SK-N-MC (cell line): ENCODE measurements at regions not wholly inside any gene's neighbourhood (a gene's known extent, or its start where the extent isn't known, plus 50 kb on each side); places are given as distances from the start of the nearest gene placed in this dataset.
"Not testable (repeated sequence)": the region's sequence is repeated elsewhere in the genome, so short reads cannot be mapped to it uniquely, and the experiment has no call there.

Experiments
- DNase-seq: peaks from one replicate; pipeline ENCODE4 v3.0.0-alpha.2; 2011; ENCODE audit warnings: low read depth, low spot score
- H3K27ac ChIP-seq: fragments of 200-600 bp; sonication (generic); 2 replicates; pipeline ENCODE4 v1.5.1; 2016; ENCODE audit warnings: mixed run types
- H3K36me3 ChIP-seq: fragments of 200-600 bp; sonication (generic); 2 replicates; pipeline ENCODE4 v1.6.1; 2017; ENCODE audit warnings: antibody characterized with exemption, low read length, mixed read lengths; ENCODE audit not compliant: insufficient read depth
- H3K4me3 ChIP-seq: fragments of 200-600 bp; sonication (generic); 2 replicates; pipeline ENCODE4 v1.5.1; 2016
- H3K9ac ChIP-seq: fragments of 200-600 bp; sonication (generic); 2 replicates; pipeline ENCODE4 v1.8.0; 2017; ENCODE audit warnings: mixed run types, mixed read lengths; ENCODE audit not compliant: insufficient read length
- H3K9me3 ChIP-seq: fragments of 200-600 bp; sonication (generic); 2 replicates; pipeline ENCODE4 v1.6.1; 2017; ENCODE audit warnings: low read depth, mild to moderate bottlenecking, antibody characterized with exemption, low read length, moderate library complexity, mixed read lengths
- EZH2 ChIP-seq: fragments of 200-600 bp; sonication (generic); IDR thresholded peaks from one replicate; pipeline ENCODE4 v1.6.1; 2017; ENCODE audit warnings: antibody characterized with exemption
- FOXP2 ChIP-seq: optimal IDR thresholded peaks from 2 replicates; pipeline ENCODE3; 2011; ENCODE audit warnings: mild to moderate bottlenecking, moderate library complexity; ENCODE audit not compliant: insufficient read depth; ENCODE audit errors: extremely low read length, control extremely low read depth
- POLR2AphosphoS5 ChIP-seq: IDR thresholded peaks from 2 replicates; pipeline ENCODE4 v1.6.1; 2012; ENCODE audit warnings: mild to moderate bottlenecking, low read depth, low read length, borderline replicate concordance

GRCh38 chrX:458631-459061, 71.9 kb upstream of the PPP2R3B start:
- DNase-seq, result no peak
- no peaks in the 10 kb centered on the region for H3K36me3 ChIP-seq
- H3K27ac ChIP-seq, result no peak overlapping the region
- H3K9me3 ChIP-seq, result no peaks in the 10 kb centered on the region
- TF ChIP-seq FOXP2, result no peak
- TF ChIP-seq POLR2AphosphoS5, result no peak
- no peak overlapping the region for H3K4me3 ChIP-seq
- H3K9ac ChIP-seq, result no peak overlapping the region

DNA sequence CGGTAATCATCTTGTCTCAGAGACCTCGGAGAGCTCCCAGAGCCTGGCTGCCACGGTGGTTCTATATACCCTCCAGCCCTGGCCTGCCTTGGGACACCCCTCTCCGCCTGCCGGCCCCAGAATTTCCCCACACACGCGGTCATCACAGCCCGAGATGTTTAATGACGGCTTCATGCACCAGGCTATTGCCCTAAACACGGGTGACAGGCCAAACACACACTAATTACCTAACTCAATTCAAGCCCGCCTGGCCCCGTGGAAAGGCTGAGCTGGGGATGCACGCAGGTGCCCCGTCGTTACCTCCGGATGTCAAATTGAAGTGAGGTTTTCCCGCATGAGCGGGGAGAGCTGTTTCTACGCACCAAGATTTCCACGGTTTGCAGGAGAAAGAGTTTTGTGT, 72.9 kb upstream of the PPP2R3B start:
- no peaks in the 10 kb centered on the region for H3K36me3 ChIP-seq
- H3K27ac ChIP-seq, result no peak overlapping the region
- H3K9ac ChIP-seq, result no peak overlapping the region
- H3K9me3 ChIP-seq, result no peaks in the 10 kb centered on the region
- H3K4me3 ChIP-seq, result no peak overlapping the region
- DNase-seq, result no peak
- TF ChIP-seq FOXP2 (no peak), POLR2AphosphoS5 (no peak), EZH2 (no peak)

- Histone ChIP-seq H3K36me3 (no peaks in the 10 kb centered on the region), H3K9ac (no peak overlapping the region), H3K4me3 (no peak overlapping the region), H3K9me3 (no peaks in the 10 kb centered on the region), H3K27ac (no peak overlapping the region)
- no peak for DNase-seq
- TF ChIP-seq POLR2AphosphoS5 (no peak), EZH2 (no peak), FOXP2 (no peak)
Observed at GRCh38 chrX:460116-460515, 73.4 kb upstream of the PPP2R3B start.

GRCh38 chrX:460823-461640, 74.3 kb upstream of the PPP2R3B start:
- DNase-seq, result no peak
- no peak overlapping the region for H3K27ac ChIP-seq
- no peak for TF ChIP-seq EZH2
- TF ChIP-seq POLR2AphosphoS5, result no peak
- no peak for TF ChIP-seq FOXP2
- H3K9me3 ChIP-seq, result no peaks in the 10 kb centered on the region
- no peak overlapping the region for H3K9ac ChIP-seq
- no peaks in the 10 kb centered on the region for H3K36me3 ChIP-seq
- H3K4me3 ChIP-seq, result no peak overlapping the region

DNA sequence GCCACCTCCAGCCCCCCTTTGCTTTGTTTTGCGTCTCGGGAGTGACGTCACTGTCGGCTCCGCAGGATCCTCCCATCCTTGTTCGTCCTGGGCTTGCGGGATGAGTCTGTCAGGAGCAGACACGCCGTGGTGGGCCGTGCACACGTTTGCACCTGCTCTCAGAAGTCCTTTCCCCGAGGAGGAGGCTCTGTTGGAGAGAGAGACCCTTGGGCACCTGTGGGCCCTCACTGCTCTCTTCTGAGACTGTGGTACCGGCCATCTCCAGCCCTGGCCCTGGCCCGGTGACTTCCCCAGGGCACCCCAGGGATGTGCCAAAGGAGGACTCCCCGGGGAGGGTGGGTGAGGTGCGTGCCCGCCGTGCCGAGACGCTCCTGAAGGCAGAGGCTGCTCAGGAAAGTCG, 76.1 kb upstream of the PPP2R3B start:
- no peaks in the 10 kb centered on the region for H3K36me3 ChIP-seq
- H3K9ac ChIP-seq, result no peak overlapping the region
- no peak overlapping the region for H3K27ac ChIP-seq
- H3K9me3 ChIP-seq, result no peaks in the 10 kb centered on the region
- no peak for TF ChIP-seq FOXP2
- TF ChIP-seq POLR2AphosphoS5, result no peak
- no peak for TF ChIP-seq EZH2
- DNase-seq, result no peak
- H3K4me3 ChIP-seq, result no peak overlapping the region

- no peaks in the 10 kb centered on the region for H3K9me3 ChIP-seq
- DNase-seq, result no peak
- TF ChIP-seq POLR2AphosphoS5 (no peak), EZH2 (no peak), FOXP2 (no peak)
- no peak overlapping the region for H3K27ac ChIP-seq
- H3K36me3 ChIP-seq, result no peaks in the 10 kb centered on the region
- H3K9ac ChIP-seq, result no peak overlapping the region
- H3K4me3 ChIP-seq, result no peak overlapping the region
Observed at GRCh38 chrX:465418-466215, 78.9 kb upstream of the PPP2R3B start.

GRCh38 chrX:466836-467235, 80.1 kb upstream of the PPP2R3B start:
- not testable (repeated sequence) for H3K9me3 ChIP-seq, H3K36me3 ChIP-seq, DNase-seq, H3K27ac ChIP-seq, H3K4me3 ChIP-seq, H3K9ac ChIP-seq

DNA sequence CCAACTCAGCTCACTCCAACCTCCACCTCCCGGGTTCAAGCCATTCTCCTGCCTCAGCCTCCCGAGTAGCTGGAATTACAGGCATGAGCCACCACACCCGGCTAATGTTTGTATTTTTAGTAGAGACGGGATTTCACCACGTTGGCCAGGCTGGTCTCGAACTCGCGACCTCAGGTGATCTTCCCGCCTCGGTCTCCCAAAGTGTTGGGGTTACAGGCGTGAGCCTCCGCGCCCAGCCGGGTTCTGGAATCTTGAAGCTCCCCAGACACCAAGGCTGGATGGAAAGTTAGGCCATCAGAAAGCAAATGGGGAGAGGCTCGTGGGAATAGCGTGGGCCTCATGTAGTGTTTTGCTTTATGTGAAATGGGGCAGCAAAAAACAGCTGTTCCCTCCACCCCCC, 81.0 kb upstream of the PPP2R3B start:
- H3K9ac ChIP-seq, H3K9me3 ChIP-seq, H3K27ac ChIP-seq, H3K36me3 ChIP-seq, DNase-seq, H3K4me3 ChIP-seq: not testable (repeated sequence)

DNA sequence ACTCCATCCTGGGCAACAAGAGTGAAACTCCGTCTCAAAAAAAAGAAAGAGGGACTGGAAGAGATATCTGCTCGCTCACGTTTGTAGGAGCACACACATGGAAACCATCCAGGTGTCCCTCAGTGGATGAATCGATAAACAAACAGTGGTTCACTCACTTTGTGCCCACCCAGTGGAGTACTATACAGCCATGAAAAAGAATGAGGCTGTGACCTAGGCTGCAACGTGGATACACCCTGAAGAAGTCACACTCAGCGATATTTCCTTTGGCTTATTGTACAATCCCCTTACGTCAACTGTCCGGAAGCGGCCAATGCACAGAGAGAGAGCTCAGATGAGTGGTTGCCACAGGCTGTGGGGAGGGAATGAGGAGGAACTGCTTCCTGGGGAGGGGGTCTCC, 82.3 kb upstream of the PPP2R3B start:
- no peak for TF ChIP-seq FOXP2
- DNase-seq, result no peak
- Histone ChIP-seq H3K9ac (no peak overlapping the region), H3K9me3 (no peaks in the 10 kb centered on the region), H3K4me3 (no peak overlapping the region), H3K36me3 (no peaks in the 10 kb centered on the region), H3K27ac (no peak overlapping the region)
